ENCODE measurements at regions not wholly inside any gene's neighbourhood (a gene's known extent, or its start where the extent isn't known, plus 50 kb on each side); places are given as distances from the start of the nearest gene placed in this dataset.
"Not testable (repeated sequence)": the region's sequence is repeated elsewhere in the genome, so short reads cannot be mapped to it uniquely, and the experiment has no call there.

GRCh38 chr5:175344331-175345195, 99.4 kb downstream of the DRD1 start:
- DNase-seq = no peak

DNA sequence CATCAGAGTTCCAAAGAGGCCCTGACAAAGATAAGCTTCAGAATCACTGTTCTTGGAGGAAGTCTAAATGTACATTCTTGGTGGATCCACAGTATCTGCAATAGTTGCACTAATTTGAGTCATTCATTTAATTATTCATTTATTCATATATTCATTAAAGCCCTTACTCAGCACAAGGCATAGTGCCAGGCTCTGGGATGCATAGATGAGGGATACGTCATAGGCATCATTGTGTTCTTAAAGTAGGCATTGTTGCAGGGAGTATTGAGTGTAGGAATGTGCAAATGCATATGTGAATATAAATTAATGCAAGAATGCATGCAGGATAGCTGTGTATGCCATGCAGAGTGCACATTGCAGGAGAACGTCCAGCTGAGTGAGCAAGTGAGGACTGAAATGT, 100.7 kb downstream of the DRD1 start:
- DNase-seq = no peak

GRCh38 chr5:175340180-175340579, 103.8 kb downstream of the DRD1 start:
- DNase-seq = no peak

- DNase-seq = no peak
Measured at GRCh38 chr5:175337680-175338079, 106.3 kb downstream of the DRD1 start.

GRCh38 chr5:175336781-175337180, 107.2 kb downstream of the DRD1 start:
- no peak for DNase-seq

GRCh38 chr5:175335691-175336090, 108.3 kb downstream of the DRD1 start:
- DNase-seq = no peak

- not testable (repeated sequence) for DNase-seq
Measured at GRCh38 chr5:175331173-175332036, 112.6 kb downstream of the DRD1 start.

DNA sequence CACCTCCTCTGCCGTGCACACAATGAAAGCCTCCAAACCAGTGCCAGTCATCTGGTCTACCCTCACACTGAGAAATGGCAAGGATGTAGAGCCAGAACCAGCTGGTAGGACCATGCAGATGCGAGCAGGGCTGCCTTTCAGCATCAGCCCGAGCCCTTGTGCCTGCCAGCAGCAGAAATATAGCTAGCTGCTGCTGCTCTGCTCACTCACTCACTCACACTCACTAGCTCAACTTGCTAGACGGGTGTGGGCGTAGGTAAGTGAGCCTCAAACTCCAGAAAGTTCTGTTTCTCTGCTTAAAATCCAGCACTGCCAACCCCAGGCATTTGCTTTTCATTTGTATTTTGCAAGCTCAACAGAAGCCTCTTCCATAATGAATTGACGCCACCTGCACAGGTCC, 114.0 kb downstream of the DRD1 start:
- no peak for DNase-seq

DNA sequence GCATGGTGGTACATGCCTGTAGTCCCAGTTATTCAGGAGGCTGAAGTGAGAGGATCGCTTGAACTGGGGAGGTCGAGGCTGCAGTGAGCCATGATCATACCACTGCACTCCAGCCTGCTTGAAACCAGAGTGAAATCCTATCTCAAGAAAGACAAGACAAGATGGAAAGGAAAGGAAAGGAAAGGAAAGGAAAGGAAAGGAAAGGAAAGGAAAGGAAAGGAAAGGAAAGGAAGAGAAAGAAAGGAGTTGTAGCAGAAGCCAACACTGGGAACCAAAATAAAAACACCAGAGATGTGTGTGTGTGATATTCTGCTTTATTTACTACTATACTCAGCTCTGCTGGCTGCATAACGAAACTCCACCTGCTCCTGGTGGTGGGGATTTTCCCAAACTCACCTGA, 115.3 kb downstream of the DRD1 start:
- DNase-seq = no peak

GRCh38 chr5:175328176-175328575, 115.8 kb downstream of the DRD1 start:
- no peak for DNase-seq

- no peak for DNase-seq
Measured at GRCh38 chr5:175325681-175326080, 118.3 kb downstream of the DRD1 start.

DNA sequence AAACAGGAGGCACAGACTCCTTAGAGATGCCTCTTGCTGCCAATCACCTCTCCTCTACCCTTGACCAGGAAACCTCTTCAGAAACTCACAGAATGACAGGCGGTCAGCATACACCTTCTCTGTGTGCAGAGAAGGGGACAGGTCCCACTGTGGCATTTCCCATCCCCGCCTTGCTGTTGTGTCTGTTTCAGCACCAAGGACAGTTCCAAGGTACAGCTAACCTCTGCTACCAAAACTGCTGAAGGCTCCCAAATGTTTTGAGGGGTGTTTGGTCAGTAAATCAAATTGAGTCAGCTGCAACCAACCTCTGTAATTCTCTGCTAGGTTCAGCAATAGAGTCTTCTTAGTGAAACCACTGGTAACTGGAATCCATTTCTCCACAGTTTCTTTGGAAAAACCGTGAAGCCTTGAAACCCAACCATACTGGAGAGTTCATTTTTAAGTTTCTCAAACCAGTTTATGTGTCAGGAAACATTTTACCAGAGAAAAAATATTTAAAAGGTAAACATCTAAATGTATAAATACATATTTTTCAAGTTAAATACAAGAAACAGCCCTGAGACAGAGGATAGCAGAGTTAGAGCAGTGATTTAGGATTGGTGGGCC, 122.0 kb downstream of the DRD1 start:
- DNase-seq = peak; percentile 9 to 13

GRCh38 chr5:175319199-175319598, 124.8 kb downstream of the DRD1 start:
- DNase-seq = no peak

DNA sequence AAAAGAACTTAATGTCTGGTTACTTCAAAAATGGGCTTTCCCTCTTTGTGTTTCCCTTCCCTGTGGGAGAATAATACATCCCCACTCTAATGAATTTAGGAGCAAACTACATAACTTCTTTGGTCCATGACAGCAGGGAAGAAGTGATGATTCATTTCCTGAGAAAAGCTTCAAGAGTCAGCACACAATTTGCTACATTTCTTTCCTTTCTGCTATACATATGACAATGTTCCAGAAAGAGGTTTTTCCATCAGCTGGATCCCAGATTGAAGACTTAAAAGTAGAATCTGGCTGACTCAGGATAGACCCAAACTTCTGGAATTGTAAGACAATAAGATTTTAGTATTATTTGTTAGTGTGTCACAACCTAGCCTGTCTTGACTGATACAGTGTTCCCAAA, 126.1 kb downstream of the DRD1 start:
- no peak for DNase-seq

DNA sequence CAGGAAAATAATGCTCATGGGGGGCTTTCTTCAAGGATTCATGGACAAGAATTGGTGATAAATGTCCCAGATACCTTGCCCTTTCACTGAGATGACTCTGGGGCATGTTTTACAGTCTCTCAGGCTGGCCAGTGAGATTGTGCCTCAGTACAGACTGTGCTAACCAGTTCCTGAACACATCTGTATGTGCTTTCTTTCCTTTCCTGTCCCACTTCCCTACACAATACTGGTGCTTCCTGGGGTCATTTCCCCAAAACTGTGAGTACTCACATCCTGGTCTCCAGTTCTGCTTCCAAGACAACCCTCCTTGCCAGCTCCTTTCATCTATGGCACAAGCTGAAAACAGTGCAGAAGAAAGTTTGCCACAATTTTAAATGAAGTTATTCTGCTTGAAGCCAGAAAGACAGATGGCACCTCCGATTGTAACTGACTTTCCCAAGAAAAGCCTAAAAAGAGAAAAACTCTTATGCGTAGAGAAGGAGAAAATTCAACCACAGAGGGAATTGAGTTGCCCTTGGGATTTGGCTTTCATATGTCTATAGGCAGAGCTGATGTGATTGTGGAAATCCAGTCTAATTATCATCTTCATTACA, 134.7 kb downstream of the DRD1 start:
- no peak for DNase-seq

- DNase-seq = no peak
Measured at GRCh38 chr5:175308701-175309100, 135.3 kb downstream of the DRD1 start.

GRCh38 chr5:175306381-175306780, 137.6 kb downstream of the DRD1 start:
- DNase-seq = no peak

GRCh38 chr5:175305251-175305650, 138.7 kb downstream of the DRD1 start:
- DNase-seq = no peak

DNA sequence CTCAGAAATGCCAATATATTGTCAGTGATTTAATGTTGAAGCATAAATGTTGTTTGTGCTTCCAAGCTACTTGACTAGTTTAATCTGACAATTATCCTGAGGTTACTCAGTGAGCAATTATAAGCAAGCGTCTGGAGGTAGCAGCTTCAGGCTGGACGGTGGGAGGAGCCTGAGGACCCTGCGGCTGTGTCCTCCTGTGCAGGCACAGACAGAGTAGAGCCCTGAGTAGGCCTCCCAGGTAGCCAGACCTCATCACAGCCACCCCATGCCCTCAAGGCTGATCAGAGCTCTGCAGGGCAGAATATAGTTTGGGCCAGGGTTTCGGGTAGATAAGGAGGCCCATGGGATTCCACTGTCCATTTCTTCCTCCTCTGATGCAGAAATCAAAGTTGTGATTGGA, 153.6 kb downstream of the DRD1 start:
- no peak for DNase-seq

DNA sequence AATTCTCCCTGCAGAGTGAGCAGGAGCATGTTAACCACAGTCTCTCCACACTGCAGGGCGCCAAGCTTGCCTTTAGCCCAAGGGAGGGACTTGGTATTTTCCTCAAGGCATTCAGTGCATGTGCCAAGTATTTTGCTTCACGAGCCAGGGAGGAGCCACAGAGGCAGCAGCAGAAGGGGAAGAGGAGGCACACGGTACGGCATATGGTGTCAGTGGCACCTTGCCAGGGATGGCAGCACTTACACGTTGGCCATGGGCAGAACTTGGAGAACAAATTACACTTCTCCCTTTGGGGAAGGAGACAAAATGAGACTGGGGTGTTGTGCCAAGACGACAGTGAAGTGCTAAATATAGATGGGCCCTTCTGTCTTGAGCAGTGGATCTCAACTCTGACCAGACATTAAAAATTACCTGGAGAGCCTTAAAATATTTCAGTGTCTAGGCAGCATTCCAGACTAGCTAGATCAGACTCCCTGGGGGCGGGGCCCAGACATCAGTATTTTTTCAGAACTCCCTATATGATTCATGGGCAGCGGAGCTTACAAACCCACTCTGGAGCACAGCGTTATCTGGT, 155.8 kb downstream of the DRD1 start:
- no peak for DNase-seq

DNA sequence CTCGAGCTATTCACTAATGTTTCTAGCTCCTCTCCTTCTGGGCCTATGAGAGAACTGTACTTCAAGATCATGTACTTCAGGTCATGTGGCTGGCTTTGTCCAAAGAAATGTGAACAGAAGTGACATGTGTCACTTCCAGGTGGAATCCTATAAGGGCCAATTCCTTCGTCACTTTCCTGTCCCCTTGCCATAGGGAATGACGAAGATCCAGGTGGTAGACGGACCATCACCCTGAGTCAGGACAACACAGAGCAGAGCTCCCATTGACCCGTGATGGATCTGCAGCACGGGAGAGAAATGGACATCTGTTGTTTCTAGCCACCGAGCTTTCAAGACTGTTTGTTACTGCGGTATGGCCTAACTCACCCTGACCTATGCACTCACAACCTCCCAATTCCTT, 157.0 kb downstream of the DRD1 start:
- DNase-seq = no peak

DNA sequence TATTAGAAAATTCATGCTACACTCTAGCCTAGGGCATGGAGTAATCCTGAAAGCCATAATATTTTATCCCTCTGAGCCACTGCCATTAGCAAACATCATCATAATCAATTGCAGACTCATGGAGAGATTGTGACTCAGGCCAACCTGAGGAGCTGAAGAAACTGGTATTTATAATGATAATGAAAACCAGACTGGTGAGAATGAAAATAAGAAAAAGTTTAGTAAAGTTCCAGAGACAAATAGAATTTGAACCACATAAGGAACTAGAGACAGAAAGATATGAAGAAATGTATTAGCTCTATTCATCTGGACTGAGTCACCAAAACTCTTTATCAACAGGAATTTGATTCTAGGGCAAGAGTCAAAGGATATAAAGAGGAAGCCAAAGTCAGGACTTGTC, 158.7 kb downstream of the DRD1 start:
- no peak for DNase-seq

GRCh38 chr5:175284806-175285205, 159.2 kb downstream of the DRD1 start:
- no peak for DNase-seq

All from activated CD4-positive, alpha-beta T cell treated with anti-CD3 and anti-CD28 coated beads, Interleukin-2, amount 50 U/mL, for 48 hours (primary cell).